Prostate gland (tissue), 2 donors: ENCODE measurements at regions not wholly inside any gene's neighbourhood (a gene's known extent, or its start where the extent isn't known, plus 50 kb on each side); places are given as distances from the start of the nearest gene placed in this dataset.

ENCODE experiments used
- CTCF ChIP-seq, 4 experiments: fragments of 200-600 bp in 2 of 4; fragments of 450-650 bp in 2 of 4; sonication (generic) in 2 of 4; IDR thresholded peaks; 1 replicate in 3 of 4; 2 replicates in 1 of 4; pipeline ENCODE4 v1.5.1; 2016 to 2019; ENCODE audit warnings: antibody characterized with exemption in 4 of 4, mild to moderate bottlenecking in 2 of 4, moderate library complexity in 2 of 4
- POLR2A ChIP-seq: fragments of 450-650 bp; IDR thresholded peaks from one replicate; pipeline ENCODE4 v1.6.1; 2016; ENCODE audit warnings: antibody characterized with exemption, mild to moderate bottlenecking
- POLR2AphosphoS5 ChIP-seq: sonication (generic); formaldehyde crosslinking; IDR thresholded peaks from one replicate; pipeline ENCODE4 v1.6.1; 2017; ENCODE audit warnings: antibody characterized with exemption

DNA sequence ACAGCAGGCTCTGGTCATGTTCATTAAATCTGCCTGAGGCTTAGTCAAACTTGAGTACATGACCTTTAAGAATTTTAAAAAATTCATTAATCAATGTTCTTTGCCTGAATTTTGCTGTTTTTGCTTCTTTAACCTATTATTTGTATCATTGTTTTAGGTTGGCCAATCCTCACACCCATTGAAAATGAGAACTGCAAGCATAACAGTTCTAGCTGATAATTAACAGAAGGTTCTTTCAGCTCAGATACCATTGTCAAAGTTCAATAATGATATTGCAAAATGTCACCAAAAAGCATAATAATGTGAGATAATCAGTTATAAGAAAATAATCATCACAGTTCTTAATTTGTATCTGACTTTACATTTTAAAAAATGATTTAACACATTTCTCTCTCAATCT, 583.1 kb downstream of the TFAP2A start:
- no peak for TF ChIP-seq CTCF (IDR thresholded peaks at IDR 0.05)
- TF ChIP-seq POLR2A = no peak
- no peak for TF ChIP-seq POLR2AphosphoS5
